GM19023 (cell line): ENCODE measurements at regions not wholly inside any gene's neighbourhood (a gene's known extent, or its start where the extent isn't known, plus 50 kb on each side); places are given as distances from the start of the nearest gene placed in this dataset.
"Not testable (repeated sequence)": the region's sequence is repeated elsewhere in the genome, so short reads cannot be mapped to it uniquely, and the experiment has no call there.

Experiments
- ATAC-seq: cut with Tn5 transposase; IDR thresholded peaks from one replicate; pipeline ENCODE4 v1.9.1; 2021; ENCODE audit warnings: mild to moderate bottlenecking, moderate library complexity; ENCODE audit not compliant: unreplicated experiment

DNA sequence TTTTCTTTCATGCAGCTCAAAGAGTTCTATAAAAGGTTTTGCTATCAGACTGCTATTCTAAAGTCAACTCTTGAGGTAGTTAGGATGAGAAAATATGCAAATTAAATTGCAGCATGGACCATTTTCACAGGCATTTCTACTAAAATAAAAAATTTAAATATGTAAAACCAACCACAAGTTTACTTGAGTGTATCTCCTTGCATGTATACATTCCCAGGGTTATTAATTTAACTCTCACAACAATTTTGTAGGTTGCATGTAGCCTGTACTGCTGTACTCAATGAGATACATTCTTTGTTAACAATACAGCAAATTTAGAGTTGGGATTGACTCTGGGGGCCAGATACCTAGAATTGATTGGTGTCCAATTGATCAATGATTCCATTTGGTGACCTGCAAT lies 265.8 kb downstream of the MED10 start:
- no peak for ATAC-seq

GRCh38 chr5:6112125-6112524 lies 266.2 kb downstream of the MED10 start:
- ATAC-seq: no peak

DNA sequence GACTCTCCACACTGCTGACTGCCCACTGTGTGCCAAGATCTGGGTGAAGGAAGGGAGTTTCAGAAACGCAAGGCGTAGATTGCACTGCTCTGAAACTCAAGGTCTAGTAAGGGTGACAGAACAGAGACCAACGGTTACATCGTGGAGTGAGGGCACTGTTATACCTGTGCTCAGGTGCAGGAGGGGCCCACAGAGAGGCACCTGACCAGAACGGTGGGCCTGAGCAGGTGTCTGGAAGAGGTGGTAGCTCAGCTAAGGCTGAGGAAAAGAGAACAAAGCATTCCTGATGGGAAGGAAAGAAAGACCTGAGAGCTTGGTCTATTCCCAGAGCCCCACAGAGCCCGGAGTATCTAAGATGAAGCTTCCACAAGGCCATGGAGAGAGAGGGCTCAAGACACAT lies 267.2 kb downstream of the MED10 start:
- no peak for ATAC-seq

- ATAC-seq: no peak
Observed at GRCh38 chr5:6110441-6111005, 267.8 kb downstream of the MED10 start.

- ATAC-seq: no peak
Observed at GRCh38 chr5:6108981-6109825, 269.1 kb downstream of the MED10 start.

DNA sequence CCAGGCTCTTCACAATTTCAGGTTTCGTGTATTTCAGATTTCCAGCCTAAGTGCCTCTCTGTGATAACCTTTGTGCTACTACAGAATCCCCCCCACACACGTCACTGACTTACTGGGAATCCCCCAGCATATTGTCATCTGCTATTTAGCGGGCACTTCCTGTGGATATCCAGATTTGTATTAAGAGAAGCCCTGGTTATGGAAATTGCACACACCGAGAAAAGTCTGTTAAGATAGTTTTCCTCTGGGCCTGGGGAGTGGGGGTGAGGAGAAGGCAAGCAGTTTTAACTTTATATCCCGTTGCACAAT lies 269.9 kb downstream of the MED10 start:
- ATAC-seq: no peak

- ATAC-seq: no peak
Observed at GRCh38 chr5:6107675-6108539, 270.4 kb downstream of the MED10 start.

- ATAC-seq: no peak
Observed at GRCh38 chr5:6106756-6107155, 271.6 kb downstream of the MED10 start.

GRCh38 chr5:6105320-6105719 lies 273.0 kb downstream of the MED10 start:
- no peak for ATAC-seq

DNA sequence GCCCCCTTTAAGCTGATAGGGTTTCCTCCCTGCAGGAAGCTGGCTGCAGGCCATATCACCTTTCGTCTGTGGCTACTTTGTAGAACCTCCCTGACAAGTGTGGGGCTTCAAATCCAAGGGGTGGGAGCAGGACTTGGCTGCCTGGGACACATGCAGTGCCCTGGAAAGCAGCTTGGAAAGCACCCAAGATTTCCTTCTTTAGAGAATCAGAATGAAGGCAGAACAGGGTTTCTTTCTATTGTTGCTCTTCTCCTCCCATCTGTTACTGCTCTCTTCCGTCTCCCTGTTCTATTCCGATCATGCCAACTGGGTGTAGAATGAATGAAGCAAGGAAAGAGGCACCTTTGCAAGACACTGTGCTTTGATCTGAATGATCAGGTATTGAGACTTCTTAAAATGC lies 282.2 kb downstream of the MED10 start:
- ATAC-seq: no peak

- ATAC-seq: not testable (repeated sequence)
Observed at GRCh38 chr5:6094180-6094579, 284.2 kb downstream of the MED10 start.

- ATAC-seq: no peak
Observed at GRCh38 chr5:6090838-6091237, 287.5 kb downstream of the MED10 start.

DNA sequence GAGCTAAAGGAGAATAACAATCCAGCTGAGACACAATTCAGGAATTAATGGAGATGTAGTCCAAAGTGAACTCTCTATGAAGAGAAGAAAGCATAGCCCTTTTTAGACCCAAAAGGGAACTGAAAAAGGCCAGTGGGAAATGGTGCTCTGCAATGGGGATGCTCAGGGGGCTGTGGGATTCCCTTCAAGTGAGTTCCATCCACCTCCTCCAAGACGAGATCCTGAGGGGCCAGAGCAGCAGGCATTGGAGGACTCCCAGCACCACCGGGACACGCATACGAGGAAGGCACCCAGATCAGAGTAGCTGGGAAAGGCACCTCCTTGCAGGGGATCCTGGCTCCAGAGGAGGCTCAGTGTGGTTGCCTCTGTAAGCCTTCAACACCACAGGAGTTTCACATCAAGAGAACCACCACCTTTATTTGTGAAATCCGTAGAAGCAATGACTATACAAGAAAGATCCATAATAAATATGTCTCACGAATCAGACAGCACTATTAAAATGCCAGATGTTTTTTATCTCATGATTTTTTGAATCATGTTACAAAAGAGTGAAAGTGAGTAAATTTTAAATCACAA lies 288.2 kb downstream of the MED10 start:
- no peak for ATAC-seq

- no peak for ATAC-seq
Observed at GRCh38 chr5:6088706-6089105, 289.6 kb downstream of the MED10 start.

GRCh38 chr5:6087576-6087975 lies 290.8 kb downstream of the MED10 start:
- no peak for ATAC-seq

DNA sequence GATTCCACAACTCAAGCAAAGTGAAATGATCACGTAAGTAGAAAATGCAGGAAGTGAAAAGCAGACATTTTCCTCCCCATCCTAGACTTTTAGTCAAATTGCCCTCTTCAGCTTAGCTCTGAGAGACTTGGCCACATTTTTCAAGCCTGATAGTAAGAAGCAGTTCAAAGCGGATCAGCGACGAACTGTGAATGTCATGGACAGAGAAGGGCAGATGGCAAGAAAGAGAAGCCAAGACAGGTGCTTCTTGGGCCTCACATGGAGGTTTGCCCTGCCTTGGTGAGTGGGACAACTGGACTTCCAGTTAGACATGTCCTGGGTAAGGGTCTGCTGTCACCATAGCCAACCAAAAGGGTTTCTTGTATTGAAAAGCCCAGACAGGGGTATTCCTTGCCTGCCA lies 291.5 kb downstream of the MED10 start:
- ATAC-seq: no peak

DNA sequence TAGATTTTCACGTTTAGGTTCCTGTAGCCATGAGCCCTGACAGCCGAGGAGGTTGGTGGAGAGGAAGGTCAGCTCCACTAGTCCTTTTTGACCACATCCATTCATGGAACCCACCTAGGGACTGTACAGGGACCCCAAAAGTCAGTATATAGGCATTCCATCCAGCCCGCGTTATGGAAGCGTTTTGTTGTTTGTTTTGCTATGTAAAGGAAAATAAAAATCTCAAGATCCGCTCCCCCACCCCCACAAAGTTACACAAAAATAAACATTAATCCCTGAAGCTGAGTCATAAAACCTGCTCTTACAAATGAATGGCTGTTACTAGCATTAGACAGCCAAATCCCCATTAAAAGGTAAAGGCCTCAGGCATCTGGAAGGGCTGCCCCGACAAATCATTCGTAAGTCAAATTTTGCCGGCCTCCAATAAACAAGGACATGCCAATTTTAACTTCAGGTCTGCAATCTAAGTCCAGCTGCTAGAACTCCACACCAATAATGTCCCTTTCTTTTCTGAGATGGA lies 292.9 kb downstream of the MED10 start:
- no peak for ATAC-seq

GRCh38 chr5:6084836-6085235 lies 293.5 kb downstream of the MED10 start:
- ATAC-seq: no peak

DNA sequence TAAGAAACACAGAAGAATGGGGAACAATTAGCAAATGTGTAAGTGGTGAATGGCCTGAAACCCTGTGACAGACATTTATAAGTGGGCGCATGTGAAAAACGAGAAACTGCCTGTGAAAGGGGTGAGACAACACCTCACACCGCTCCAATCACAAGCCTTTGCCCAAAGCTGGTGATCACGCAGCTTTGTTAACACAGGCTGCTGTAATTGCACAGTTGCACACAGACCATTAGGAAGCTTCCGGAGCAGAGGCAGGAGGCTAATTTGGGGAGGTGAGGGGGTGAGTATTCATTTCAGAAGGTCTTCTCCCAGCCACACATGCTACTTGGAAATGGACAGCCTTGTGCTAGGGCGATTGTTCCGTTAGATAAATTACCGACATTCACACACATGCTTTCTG lies 294.0 kb downstream of the MED10 start:
- ATAC-seq: no peak

DNA sequence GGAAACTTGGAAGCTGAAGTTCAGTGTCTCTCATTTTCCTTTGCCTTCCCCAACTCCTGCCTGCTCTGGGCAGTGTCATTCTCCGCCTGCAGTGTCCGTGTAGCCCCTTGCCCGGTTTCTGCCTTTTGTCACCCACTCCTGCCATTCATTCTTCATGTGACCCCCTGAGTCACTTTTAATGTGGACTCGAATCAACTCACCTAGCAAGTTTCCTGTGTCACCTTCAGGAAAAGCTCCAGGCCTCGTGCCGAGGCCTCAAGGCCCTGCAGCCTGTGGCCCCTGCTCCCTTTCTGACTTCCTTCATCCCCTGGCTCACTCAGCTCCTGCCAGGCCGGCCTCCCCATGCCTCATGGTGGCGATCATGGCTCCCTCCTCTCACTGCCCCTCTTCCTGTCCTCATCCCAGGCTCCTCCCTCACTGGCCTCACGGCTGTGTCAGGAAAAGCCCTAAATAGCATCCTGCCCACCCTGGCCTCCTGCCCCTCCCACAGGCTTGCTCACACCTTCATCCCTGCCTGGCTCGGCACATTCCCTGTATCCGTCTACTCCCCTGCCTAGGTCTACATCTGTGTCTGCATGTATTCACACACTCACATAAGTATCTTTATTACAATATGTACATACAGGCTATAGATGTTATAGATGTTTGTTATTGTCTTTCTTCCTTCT lies 294.9 kb downstream of the MED10 start:
- no peak for ATAC-seq

DNA sequence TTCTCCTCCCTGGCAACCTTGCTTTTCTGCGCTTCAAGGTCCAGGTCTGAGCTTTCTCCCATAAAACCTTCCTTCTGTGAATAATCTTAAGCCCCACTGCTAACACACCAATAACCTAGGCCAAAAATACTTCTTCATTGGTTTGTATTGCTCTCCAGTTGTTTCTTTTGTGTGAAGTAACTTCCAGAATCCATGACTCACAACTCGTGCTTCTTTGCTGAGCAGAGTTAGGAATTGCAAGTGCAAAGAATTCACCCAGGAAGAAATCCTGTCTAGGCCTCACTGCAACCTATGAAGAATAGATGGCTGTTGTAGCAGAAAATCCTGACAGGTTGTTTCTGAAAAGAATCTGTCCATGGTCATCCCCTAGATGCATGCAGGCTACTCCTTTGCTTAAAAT lies 295.7 kb downstream of the MED10 start:
- ATAC-seq: no peak
